GM11168 (cell line): ENCODE measurements at regions not wholly inside any gene's neighbourhood (a gene's known extent, or its start where the extent isn't known, plus 50 kb on each side); places are given as distances from the start of the nearest gene placed in this dataset.

Experiments used
- in situ Hi-C: fragments of 300-500 bp; cut with MboI; formaldehyde crosslinking; loops from one replicate; pipeline ENCODE4 v1.12.0; 2022; ENCODE audit warnings: low sequenced_read_pairs; ENCODE audit not compliant: unreplicated experiment

DNA sequence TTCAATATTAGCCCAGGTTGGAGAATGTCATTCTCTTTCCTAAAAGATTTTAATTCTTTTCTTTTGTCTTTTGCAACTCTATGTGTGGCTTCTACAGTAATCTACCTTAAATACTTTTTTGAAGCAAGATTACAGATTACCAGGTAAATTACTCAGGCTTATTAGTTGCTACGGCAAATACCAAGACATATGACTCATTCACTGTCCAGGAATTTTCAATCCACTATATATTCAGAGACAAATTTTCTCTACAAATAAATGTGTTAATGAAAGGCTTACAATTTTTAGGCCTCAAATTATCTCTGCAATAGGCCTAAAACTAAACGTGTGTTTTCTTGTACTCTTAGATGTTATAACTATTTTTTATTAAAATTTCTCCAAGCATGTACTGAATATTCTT, 631.3 kb downstream of the DIAPH3 start:
- in situ Hi-C loops, result no loop called here

DNA sequence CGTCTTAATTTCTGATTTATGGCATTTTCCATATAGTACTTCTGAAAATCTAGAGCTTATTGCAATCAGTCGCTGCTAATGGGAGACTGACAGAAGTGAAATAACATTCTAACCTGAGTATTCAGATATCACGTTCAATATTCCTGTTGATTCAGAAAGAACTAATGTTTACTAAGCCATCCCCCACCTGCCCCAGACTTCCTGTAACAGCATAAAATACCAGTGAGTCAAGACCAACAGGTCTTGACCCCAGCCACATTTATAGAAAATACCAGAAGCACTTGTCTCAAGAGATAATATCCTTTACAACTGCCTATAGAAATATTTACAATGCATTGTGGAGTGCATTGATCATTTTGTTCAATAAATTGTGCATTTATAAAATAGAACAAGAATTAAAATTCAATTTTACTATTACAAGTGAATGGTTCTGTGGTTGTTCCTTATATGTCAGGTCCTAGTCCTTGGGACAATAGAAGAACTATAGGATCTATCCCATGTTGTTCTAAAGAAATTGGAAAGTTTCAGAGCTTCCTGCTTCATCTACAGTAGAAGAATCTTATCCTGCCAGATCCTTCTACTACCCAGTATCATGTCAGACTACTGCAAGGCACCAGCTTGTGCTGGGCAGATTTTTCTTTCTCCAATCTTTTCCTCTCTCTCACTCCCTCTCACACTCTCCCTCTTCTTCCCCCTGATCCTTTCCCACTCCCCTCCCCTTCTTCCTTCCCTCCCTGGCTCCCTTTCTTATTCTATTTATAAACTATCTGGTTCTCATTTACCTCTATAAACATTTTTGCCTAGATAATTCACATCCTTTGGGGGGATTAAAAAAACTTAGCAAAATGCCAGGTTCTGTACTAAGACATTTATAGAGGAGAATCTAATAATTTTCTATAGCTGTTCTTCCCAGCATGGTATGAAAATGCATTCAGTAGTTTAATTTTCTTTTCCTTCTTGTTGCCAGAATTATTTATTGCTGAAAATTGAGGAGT, 629.9 kb downstream of the DIAPH3 start:
- in situ Hi-C loops, result no loop called here

DNA sequence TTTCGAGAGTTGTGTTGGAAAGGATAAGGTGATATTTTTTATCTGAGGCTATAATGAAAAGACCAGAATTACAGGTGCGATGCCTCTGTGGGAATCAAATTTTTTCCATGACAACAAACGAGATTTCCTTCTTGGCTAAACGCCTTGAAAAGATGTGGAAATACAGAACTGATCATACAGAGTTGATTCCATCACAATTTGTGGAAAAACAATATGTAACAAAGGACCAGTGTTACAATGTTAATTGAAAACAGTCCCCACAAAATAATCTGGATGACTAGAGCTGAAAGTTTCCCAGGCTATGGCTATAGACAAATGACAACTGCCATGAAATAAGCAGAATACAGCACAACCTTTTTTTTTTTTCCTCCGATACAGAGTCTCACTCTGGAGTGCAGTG, 628.9 kb downstream of the DIAPH3 start:
- in situ Hi-C loops, result no loop called here

- in situ Hi-C loops, result no loop called here
Measured at GRCh38 chr13:59537500-59537899, 626.2 kb downstream of the DIAPH3 start.

GRCh38 chr13:59538512-59538911, 625.2 kb downstream of the DIAPH3 start:
- in situ Hi-C loops, result no loop called here

DNA sequence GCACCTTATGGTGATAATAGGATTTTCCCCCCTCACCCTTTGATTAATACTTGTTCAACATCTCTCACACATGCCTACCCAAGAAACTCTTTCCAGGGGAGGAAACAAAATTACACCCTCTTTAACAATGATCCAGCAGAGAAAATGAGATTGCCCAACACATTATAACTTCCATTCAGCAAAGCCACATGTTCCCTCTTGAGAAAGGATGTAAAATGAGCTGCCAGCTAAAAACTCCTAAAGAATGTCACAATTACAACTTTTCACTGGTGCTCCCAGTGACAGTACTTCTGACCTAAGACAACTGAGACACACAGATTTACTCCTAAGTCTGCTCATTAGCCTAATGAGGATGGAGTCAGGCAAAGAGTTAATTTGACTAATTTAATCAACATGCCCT, 621.4 kb downstream of the DIAPH3 start:
- in situ Hi-C loops, result no loop called here

DNA sequence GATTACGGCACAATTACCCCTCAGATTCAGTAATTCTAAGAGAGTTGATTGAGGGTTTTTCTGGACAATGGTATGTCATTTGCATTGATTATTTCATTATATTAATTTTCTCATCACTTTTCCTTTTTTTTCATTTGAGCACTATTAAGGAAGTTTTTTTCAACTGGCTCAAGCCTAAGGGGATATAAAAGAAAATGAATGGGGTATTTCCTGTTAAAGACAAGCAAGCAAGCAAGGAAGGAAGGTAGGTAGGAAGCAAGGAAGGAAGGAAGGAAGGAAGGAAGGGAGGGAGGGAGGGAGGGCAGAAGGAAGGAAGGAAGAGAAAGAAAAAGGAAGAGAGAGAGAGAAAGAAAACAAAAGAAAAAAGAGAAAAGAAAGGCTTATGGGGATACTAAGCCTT, 620.3 kb downstream of the DIAPH3 start:
- in situ Hi-C loops, result no loop called here

DNA sequence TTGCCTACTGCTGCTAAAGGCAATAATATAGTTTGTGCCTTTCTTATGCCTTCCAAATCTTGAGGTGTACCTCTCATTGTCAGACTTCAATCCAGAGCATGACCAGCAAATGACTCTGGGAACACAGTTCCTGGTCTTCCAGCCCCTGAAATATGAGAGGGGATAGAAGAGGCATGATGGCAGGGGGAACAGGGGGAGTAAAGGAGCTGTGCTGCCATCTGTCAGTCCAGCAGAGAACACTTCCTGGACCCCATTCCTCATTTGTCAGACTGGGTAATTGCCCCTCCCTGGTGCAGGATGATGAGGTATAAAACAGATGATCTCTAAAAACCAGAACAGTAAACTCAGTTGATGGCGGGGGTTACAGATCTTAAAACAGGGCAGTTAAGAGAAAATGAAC, 618.7 kb downstream of the DIAPH3 start:
- in situ Hi-C loops, result no loop called here

GRCh38 chr13:59546178-59546577, 617.5 kb downstream of the DIAPH3 start:
- in situ Hi-C loops, result no loop called here

GRCh38 chr13:59547950-59548349, 615.8 kb downstream of the DIAPH3 start:
- in situ Hi-C loops, result no loop called here

DNA sequence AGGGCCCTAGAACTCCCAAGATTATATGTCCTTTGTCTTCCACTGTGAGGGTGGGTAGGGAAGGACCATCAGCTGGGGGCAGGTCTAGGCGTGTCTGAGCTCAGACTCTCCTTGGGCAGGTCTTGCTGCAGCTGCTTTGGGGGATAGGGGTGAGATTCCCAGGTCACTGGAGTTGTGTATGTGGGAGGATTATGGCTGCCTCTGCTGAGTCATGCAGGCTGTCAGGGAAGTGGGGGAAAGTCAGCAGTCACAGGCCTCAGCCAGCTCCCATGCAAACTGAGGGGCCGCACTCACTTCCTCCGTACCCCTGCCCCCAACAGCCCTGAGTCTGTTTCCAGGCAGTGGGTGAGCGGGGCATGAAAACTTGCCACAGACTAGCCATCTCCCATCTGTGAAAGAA, 600.8 kb downstream of the DIAPH3 start:
- in situ Hi-C loops, result no loop called here

DNA sequence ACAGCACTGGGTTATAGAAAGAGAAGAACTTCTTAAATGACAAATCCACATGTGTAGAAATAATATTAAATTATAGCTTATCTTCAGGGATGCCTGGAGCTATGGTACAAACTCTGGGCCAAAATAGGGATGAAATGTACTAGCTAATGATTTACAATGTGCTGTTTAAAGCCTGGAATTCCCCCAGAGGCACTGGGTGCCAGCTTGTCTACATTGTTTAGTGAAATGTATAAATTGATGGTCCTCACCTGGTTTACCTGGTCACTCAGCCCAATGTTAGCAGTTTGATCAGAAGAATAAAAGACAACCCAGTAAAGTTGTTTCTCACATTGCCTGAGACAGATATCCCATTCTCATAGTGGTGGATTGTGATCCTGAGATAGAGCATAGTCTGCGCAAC, 597.2 kb downstream of the DIAPH3 start:
- in situ Hi-C loops, result no loop called here

- in situ Hi-C loops, result no loop called here
Measured at GRCh38 chr13:59568306-59568705, 595.4 kb downstream of the DIAPH3 start.

- in situ Hi-C loops, result no loop called here
Measured at GRCh38 chr13:59570204-59570603, 593.5 kb downstream of the DIAPH3 start.

- in situ Hi-C loops, result no loop called here
Measured at GRCh38 chr13:59584101-59584500, 579.6 kb downstream of the DIAPH3 start.

- in situ Hi-C loops, result no loop called here
Measured at GRCh38 chr13:59584761-59585670, 578.7 kb downstream of the DIAPH3 start.

- in situ Hi-C loops, result no loop called here
Measured at GRCh38 chr13:59587030-59587429, 576.7 kb downstream of the DIAPH3 start.

GRCh38 chr13:59587971-59588716, 575.6 kb downstream of the DIAPH3 start:
- in situ Hi-C loops, result no loop called here

DNA sequence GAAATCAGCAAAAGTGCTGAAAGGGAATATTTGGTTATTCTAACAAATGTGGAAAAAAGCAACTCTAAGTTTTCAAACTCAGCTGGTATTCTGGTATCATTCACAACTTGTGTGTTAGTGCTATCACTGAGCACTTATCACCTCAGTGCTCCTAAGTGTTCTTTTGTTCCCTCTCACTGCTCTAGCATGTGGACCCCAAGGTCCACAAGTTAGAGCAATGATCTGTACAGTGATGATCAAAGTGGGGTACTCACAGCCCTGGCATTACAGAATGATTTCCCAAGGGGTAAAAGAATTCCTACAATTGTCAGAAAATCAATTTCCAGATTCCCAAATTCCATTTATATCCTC, 575.0 kb downstream of the DIAPH3 start:
- in situ Hi-C loops, result no loop called here

- in situ Hi-C loops, result no loop called here
Measured at GRCh38 chr13:59601993-59602392, 561.7 kb downstream of the DIAPH3 start.
